ENCODE measurements at regions not wholly inside any gene's neighbourhood (a gene's known extent, or its start where the extent isn't known, plus 50 kb on each side); places are given as distances from the start of the nearest gene placed in this dataset.

DNA sequence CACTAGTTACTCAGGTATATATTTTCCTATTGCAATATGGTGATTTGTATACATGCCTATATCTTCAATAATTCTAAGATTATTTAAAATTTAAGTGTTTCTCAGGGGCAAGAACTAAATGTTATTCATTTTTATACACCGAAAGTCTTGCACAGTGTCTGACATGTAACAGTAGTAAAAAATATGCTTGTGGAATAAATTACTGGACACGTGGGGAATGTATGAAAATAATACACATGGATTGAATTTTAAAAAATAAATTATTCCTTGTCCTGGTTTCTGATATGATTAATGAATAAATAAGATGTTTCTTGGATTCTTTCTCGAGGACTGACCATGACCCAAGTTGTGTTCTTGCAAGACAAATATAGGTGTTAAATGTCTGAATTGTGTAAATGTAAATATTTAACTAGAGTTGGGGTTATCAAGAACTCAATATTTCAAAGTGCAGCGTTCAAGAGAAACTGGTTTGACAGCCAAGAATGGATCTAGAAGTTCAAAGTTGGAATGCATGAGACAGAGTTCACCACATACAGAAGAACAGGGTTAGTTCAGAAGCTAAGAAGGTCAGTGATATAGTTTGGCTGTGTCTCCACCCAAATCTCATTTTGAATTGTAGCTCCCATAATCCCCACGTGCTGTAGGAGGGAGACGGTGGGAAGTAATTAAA, 142.1 kb upstream of the SPAG17 start:
- TF ChIP-seq, protein P1, sequence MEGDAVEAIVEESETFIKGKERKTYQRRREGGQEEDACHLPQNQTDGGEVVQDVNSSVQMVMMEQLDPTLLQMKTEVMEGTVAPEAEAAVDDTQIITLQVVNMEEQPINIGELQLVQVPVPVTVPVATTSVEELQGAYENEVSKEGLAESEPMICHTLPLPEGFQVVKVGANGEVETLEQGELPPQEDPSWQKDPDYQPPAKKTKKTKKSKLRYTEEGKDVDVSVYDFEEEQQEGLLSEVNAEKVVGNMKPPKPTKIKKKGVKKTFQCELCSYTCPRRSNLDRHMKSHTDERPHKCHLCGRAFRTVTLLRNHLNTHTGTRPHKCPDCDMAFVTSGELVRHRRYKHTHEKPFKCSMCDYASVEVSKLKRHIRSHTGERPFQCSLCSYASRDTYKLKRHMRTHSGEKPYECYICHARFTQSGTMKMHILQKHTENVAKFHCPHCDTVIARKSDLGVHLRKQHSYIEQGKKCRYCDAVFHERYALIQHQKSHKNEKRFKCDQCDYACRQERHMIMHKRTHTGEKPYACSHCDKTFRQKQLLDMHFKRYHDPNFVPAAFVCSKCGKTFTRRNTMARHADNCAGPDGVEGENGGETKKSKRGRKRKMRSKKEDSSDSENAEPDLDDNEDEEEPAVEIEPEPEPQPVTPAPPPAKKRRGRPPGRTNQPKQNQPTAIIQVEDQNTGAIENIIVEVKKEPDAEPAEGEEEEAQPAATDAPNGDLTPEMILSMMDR (IDR thresholded peaks at IDR 0.05) = no peak
- TF ChIP-seq IRF3 (IDR thresholded peaks at IDR 0.05; ENCODE audit: low read depth, low read length) = no peak
- TF ChIP-seq RAD21 (IDR thresholded peaks at IDR 0.05; ENCODE audit: low read length) = no peak
- TF ChIP-seq NRF1 (IDR thresholded peaks at IDR 0.05; ENCODE audit: low read depth, low read length) = no peak
- TF ChIP-seq YY1 (IDR thresholded peaks at IDR 0.05; ENCODE audit: low read depth) = no peak

Measured in SK-N-SH (cell line).